Effector memory CD8-positive, alpha-beta T cell (primary cell): ENCODE measurements at regions not wholly inside any gene's neighbourhood (a gene's known extent, or its start where the extent isn't known, plus 50 kb on each side); places are given as distances from the start of the nearest gene placed in this dataset.
"Not testable (repeated sequence)": the region's sequence is repeated elsewhere in the genome, so short reads cannot be mapped to it uniquely, and the experiment has no call there.

Experiments used
- ATAC-seq: fragments of 150-1000 bp; cut with Tn5 transposase; replicated peaks from 2 replicates; pipeline ENCODE4 v1.10.0; 2021; ENCODE audit warnings: mild to moderate bottlenecking, moderate library complexity
- DNase-seq, 3 experiments: peaks; one replicate each; pipeline ENCODE4 v3.0.0; 2021
- H3K27ac Mint-ChIP-seq, 2 donors: one replicate each; pipeline ENCODE4 v1.8.0; 2022; ENCODE audit warnings: mild to moderate bottlenecking in 2 of 2, mixed read lengths in 2 of 2, moderate library complexity in 2 of 2
- H3K27me3 Mint-ChIP-seq, 2 donors: one replicate each; pipeline ENCODE4 v1.8.0; 2022; ENCODE audit warnings: mixed read lengths in 2 of 2
- H3K36me3 Mint-ChIP-seq: one replicate; pipeline ENCODE4 v1.8.0; 2022; ENCODE audit warnings: mild to moderate bottlenecking, moderate library complexity, mixed read lengths; ENCODE audit not compliant: insufficient read depth
- H3K4me1 Mint-ChIP-seq, 2 donors: one replicate each; pipeline ENCODE4 v1.8.0; 2022; ENCODE audit warnings: low read depth in 2 of 2, mixed read lengths in 2 of 2
- H3K4me3 Mint-ChIP-seq, 2 donors: one replicate each; pipeline ENCODE4 v1.8.0; 2022; ENCODE audit warnings: mild to moderate bottlenecking in 2 of 2, mixed read lengths in 2 of 2, moderate library complexity in 2 of 2
- H3K9me3 Mint-ChIP-seq, 2 donors: one replicate each; pipeline ENCODE4 v1.8.0; 2022; ENCODE audit warnings: mixed read lengths in 2 of 2

GRCh38 chr6:103516336-103516735 lies 1343.4 kb downstream of the HACE1 start:
- Mint-ChIP-seq H3K4me3 (no peak overlapping the region), H3K27ac (no peak overlapping the region), H3K27me3 (no peaks in the 10 kb centered on the region), H3K36me3 (no peaks in the 10 kb centered on the region), H3K4me1 (no peaks in the 10 kb centered on the region), H3K9me3 (peaks cover 1 to 7% of the 10 kb centered on the region in 2 donors)
- DNase-seq (no peak), ATAC-seq (no peak)

DNA sequence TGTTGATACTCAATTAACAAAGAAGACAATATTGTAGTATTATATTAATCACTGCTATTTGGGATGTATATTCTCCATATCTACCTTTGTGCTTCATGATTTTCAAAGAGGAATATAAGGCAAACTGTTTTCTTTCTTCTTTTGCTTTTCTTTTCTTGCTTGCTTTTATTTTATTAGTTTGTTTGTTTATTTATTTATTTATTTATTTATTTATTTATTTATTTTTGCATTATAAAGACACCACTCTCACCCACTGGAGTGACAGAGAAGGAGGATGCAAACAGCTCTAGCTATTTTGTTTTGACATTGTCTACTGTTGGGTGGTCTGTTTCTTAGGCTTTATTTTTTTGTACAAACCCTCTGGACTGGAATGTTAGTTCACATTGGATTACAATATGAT lies 1352.7 kb downstream of the HACE1 start:
- H3K36me3 Mint-ChIP-seq = no peaks in the 10 kb centered on the region
- H3K4me1 Mint-ChIP-seq = no peaks in the 10 kb centered on the region
- H3K4me3 Mint-ChIP-seq = no peak overlapping the region
- H3K9me3 Mint-ChIP-seq = peaks cover 0 to 5% of the 10 kb centered on the region in 2 donors
- no peaks in the 10 kb centered on the region for H3K27me3 Mint-ChIP-seq
- DNase-seq (no peak), ATAC-seq (no peak)
- no peak overlapping the region for H3K27ac Mint-ChIP-seq

GRCh38 chr6:103505155-103505518 lies 1354.6 kb downstream of the HACE1 start:
- H3K27me3 Mint-ChIP-seq = no peaks in the 10 kb centered on the region
- DNase-seq (no peak), ATAC-seq (no peak)
- H3K4me1 Mint-ChIP-seq = no peaks in the 10 kb centered on the region
- no peaks in the 10 kb centered on the region for H3K36me3 Mint-ChIP-seq
- H3K27ac Mint-ChIP-seq = no peak overlapping the region
- H3K9me3 Mint-ChIP-seq = peaks cover 0 to 5% of the 10 kb centered on the region in 2 donors
- H3K4me3 Mint-ChIP-seq = no peak overlapping the region

GRCh38 chr6:103504501-103505154 lies 1355.1 kb downstream of the HACE1 start:
- Mint-ChIP-seq H3K27me3 (no peaks in the 10 kb centered on the region), H3K4me3 (no peak overlapping the region), H3K9me3 (peaks cover 0 to 2% of the 10 kb centered on the region in 2 donors), H3K4me1 (no peaks in the 10 kb centered on the region), H3K27ac (no peak overlapping the region), H3K36me3 (no peaks in the 10 kb centered on the region)
- DNase-seq = no peak
- no peak for ATAC-seq

GRCh38 chr6:103496588-103496987 lies 1363.1 kb downstream of the HACE1 start:
- H3K9me3 Mint-ChIP-seq = peaks cover 6 to 10% of the 10 kb centered on the region in 2 donors
- not testable (repeated sequence) for H3K4me1 Mint-ChIP-seq, H3K27me3 Mint-ChIP-seq, H3K4me3 Mint-ChIP-seq, H3K27ac Mint-ChIP-seq, H3K36me3 Mint-ChIP-seq, DNase-seq, ATAC-seq

- Mint-ChIP-seq H3K4me1 (no peaks in the 10 kb centered on the region), H3K4me3 (no peak overlapping the region), H3K27ac (no peak overlapping the region), H3K36me3 (no peaks in the 10 kb centered on the region), H3K9me3 (peaks cover 0 to 5% of the 10 kb centered on the region in 2 donors), H3K27me3 (no peaks in the 10 kb centered on the region)
- DNase-seq = no peak
- ATAC-seq = no peak
Observed at GRCh38 chr6:103456652-103457051, 1403.1 kb downstream of the HACE1 start.

- DNase-seq = no peak
- no peaks in the 10 kb centered on the region for H3K27me3 Mint-ChIP-seq
- H3K4me3 Mint-ChIP-seq = no peak overlapping the region
- H3K9me3 Mint-ChIP-seq = peaks cover 0 to 7% of the 10 kb centered on the region in 2 donors
- no peaks in the 10 kb centered on the region for H3K36me3 Mint-ChIP-seq
- no peaks in the 10 kb centered on the region for H3K4me1 Mint-ChIP-seq
- ATAC-seq = no peak
- no peak overlapping the region for H3K27ac Mint-ChIP-seq
Observed at GRCh38 chr6:103455275-103455674, 1404.4 kb downstream of the HACE1 start.

GRCh38 chr6:103409475-103409874 lies 1450.2 kb downstream of the HACE1 start:
- Mint-ChIP-seq H3K27ac (no peak overlapping the region), H3K4me3 (no peak overlapping the region), H3K4me1 (no peaks in the 10 kb centered on the region), H3K9me3 (peaks cover 0 to 7% of the 10 kb centered on the region in 2 donors), H3K27me3 (no peaks in the 10 kb centered on the region), H3K36me3 (no peaks in the 10 kb centered on the region)
- no peak for DNase-seq
- ATAC-seq = no peak

DNA sequence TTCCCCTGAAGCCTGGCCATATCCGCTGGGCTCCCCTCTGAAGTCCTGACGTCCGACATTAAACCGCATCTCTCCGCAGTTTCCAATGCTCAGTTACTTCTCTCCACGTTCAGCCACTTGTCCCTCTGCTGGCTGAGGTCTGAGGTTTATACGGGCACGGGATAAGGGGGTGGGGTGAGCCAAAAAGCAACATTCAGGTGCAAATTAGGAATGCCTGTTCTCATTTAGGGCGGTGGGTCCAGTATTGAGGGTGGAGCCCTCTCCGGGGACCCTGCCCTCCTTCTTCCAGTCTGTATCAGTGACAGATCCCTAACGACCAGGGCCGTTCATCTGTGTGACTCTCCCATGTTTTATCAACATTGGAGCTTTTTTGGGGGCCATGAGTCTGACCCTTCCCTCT lies 1454.4 kb downstream of the HACE1 start:
- ATAC-seq = no peak
- Mint-ChIP-seq H3K9me3 (peaks cover 0 to 12% of the 10 kb centered on the region in 2 donors), H3K4me3 (no peak overlapping the region), H3K36me3 (no peaks in the 10 kb centered on the region), H3K4me1 (no peaks in the 10 kb centered on the region), H3K27me3 (no peaks in the 10 kb centered on the region), H3K27ac (no peak overlapping the region)
- no peak for DNase-seq

DNA sequence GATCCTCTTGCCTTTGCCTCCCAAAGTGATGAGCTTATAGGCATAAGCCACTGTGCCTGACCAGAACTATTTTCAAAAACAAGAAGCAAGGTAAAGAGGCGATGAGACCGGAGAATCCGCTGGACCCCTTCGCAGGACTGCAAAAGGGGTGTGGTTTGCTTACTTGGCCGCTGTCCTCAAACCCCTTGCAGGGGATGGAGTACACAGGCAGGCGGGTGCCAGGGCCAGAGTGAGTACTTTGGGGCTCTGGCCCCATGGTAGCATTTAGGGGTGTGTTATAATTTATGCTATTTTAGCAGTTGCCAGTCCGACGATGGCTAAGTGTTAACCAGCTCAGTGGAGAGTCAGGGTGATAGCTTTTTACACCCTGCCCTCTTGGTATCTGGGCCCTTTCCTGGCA lies 1454.9 kb downstream of the HACE1 start:
- Mint-ChIP-seq H3K9me3 (peaks cover 0 to 12% of the 10 kb centered on the region in 2 donors), H3K36me3 (no peaks in the 10 kb centered on the region)

GRCh38 chr6:103396768-103397167 lies 1463.0 kb downstream of the HACE1 start:
- Mint-ChIP-seq H3K4me3 (no peak overlapping the region), H3K36me3 (no peaks in the 10 kb centered on the region), H3K27ac (no peak overlapping the region), H3K9me3 (peaks cover 0 to 7% of the 10 kb centered on the region in 2 donors), H3K27me3 (no peaks in the 10 kb centered on the region), H3K4me1 (no peaks in the 10 kb centered on the region)
- DNase-seq (no peak), ATAC-seq (no peak)

More for the DNA sequence above, 1454.9 kb downstream of the HACE1 start:
- no peak for DNase-seq
- Mint-ChIP-seq H3K4me3 (no peak overlapping the region), H3K27me3 (no peaks in the 10 kb centered on the region), H3K27ac (no peak overlapping the region), H3K4me1 (no peaks in the 10 kb centered on the region)
- no peak for ATAC-seq

DNA sequence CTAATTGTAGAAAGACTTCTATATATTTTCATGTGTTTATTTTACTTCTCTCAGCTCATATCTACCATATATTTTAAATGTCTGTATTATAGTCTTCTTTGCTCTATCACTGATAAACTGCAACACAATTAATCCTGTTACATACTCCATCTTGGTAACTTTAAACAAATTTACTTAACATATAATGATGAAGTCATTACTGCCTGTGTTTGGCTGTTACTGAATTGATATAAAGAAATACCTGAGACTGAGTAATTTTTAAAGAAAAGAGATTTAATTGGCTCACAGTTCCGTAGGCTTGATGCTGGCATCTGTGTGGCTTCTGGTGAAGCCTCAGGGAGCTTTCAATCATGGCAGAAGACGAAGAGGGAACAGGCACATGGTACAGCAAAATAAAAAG lies 1480.4 kb downstream of the HACE1 start:
- no peak for ATAC-seq
- H3K36me3 Mint-ChIP-seq = no peaks in the 10 kb centered on the region

DNA sequence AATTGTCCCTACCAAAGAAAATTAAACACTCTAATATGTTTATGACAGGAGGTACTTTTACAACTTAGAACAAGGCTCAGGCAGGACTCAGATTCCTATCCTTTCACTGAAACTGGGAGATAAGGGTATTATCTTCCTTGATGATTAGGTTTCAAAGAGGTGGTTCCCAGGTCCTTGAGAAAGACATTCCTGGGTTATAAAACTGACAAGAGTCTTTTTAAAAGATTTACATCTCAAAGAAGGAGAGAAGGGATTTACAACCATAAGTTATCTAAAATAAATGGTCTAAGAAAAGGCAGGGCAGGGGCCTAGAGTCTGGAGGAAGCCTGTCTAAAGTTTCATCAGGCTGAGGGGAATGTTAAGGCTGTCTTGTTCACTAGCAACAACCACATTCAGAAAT lies 1492.5 kb downstream of the HACE1 start:
- Mint-ChIP-seq H3K4me1 (no peaks in the 10 kb centered on the region), H3K9me3 (peaks cover 8 to 22% of the 10 kb centered on the region in 2 donors), H3K36me3 (peaks cover 4% of the 10 kb centered on the region), H3K4me3 (no peak overlapping the region), H3K27me3 (no peaks in the 10 kb centered on the region), H3K27ac (no peak overlapping the region)
- DNase-seq (no peak), ATAC-seq (no peak)

More for the DNA sequence above, 1480.4 kb downstream of the HACE1 start:
- H3K9me3 Mint-ChIP-seq = peaks cover 0 to 4% of the 10 kb centered on the region in 2 donors
- H3K4me3 Mint-ChIP-seq = no peak overlapping the region
- no peaks in the 10 kb centered on the region for H3K4me1 Mint-ChIP-seq
- no peak for DNase-seq
- no peak overlapping the region for H3K27ac Mint-ChIP-seq
- no peaks in the 10 kb centered on the region for H3K27me3 Mint-ChIP-seq

DNA sequence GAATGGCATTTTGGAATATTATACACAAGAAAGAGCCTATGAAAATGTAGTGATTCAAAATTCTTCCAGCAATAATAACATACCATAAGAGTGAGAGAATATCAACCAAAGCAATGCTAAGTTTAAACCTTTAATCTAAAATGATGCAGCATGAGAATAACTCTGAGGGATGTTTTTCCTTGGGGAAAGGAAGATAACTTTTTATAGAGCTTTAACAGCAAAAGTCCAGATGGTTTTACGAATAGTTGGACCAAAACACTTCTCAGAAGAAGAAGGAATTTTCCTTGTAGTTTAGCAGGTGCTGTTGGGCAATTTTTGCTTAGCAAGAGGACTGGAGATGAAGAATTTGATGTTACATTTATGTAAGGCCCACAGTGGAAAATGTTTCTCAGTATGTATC lies 1503.2 kb downstream of the HACE1 start:
- no peak overlapping the region for H3K27ac Mint-ChIP-seq
- ATAC-seq (no peak), DNase-seq (no peak)
- H3K4me3 Mint-ChIP-seq = no peak overlapping the region
- H3K4me1 Mint-ChIP-seq = no peaks in the 10 kb centered on the region
- H3K36me3 Mint-ChIP-seq = no peaks in the 10 kb centered on the region
- no peaks in the 10 kb centered on the region for H3K27me3 Mint-ChIP-seq
- H3K9me3 Mint-ChIP-seq = peaks cover 4 to 8% of the 10 kb centered on the region in 2 donors
